ENCODE measurements at regions not wholly inside any gene's neighbourhood (a gene's known extent, or its start where the extent isn't known, plus 50 kb on each side); places are given as distances from the start of the nearest gene placed in this dataset.

DNA sequence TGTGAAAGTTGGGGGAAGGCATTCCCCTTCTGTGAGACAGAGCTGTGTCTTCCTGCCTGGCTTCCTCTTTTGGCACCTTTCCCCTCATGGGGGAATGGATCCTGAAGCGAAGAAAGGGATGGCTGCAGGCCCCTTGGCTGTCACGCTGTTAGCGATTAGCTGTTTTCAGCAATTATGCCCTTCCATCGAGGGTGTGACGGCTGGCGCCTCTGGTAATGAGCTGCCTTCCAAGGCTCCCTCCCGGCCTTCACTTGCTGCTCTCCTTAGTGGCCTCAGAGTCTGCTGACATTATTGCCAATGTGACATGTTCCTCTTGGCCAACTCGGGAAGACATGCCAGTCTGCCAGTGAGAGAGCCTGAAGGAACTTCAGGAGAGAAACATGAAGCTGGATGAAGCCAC lies 162.1 kb downstream of the ZIC5 start:
- TF ChIP-seq POLR2AphosphoS5 (IDR thresholded peaks at IDR 0.05; ENCODE audit: low read depth, low read length) (no peak), POLR2A (IDR thresholded peaks at IDR 0.05; ENCODE audit: low read depth, low read length) (no peak), TAF1 (IDR thresholded peaks at IDR 0.05; ENCODE audit: borderline replicate concordance, low read depth, low read length) (no peak)

Data from GM12892 (cell line).